ENCODE measurements at regions not wholly inside any gene's neighbourhood (a gene's known extent, or its start where the extent isn't known, plus 50 kb on each side); places are given as distances from the start of the nearest gene placed in this dataset.

DNA sequence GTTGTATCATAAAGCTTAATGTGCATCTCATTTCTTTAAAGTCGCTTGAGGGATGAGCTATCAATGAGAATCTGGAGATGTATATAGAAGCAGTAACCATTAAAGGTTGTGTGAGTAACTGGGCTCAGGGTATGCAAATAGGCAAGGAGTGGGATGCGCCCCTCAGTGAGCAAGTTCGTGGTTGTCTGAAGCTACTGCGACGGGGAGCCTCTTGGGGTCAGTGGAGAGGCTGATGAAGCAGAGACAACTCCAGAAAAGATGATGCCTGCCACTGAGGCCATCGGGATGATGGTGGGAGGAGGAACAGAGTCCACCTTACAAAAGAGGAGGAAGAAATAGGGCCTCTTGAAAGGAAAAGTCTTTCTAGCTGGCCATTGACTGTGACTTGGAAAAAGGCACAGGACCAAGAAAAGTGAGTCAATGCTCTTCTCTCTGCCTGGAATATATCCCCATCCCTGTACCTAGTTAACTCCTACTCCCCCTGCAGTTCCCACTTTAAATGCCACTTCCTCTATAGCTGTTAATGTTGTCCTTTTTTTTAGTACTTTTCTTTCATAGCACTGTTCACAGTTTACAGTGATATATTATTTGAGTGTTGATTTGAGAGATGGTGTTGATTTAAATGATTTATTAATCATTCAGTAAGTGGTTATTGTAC is 51.4 kb upstream of the LSM6 start:
- ChIA-PET POLR2A (interaction anchor here (1.3 kb wide), 1 partner anchor 8 kb away, joined by 3 read pairs; no protein-coding TSS in a partner anchor), CTCF (interaction anchor here (2.4 kb wide), 1 partner anchor 29 kb away, joined by 11 read pairs; no protein-coding TSS in a partner anchor)
- H3K4me3 Mint-ChIP-seq = no peak overlapping the region
- intact Hi-C loops (cut with micrococcal nuclease) = no loop called here
- no peaks in the 10 kb centered on the region for H3K36me3 Mint-ChIP-seq
- H3K27me3 Mint-ChIP-seq = peaks cover 6% of the 10 kb centered on the region
- DNase-seq = peak; percentile 37
- peaks cover 3% of the 10 kb centered on the region for H3K9me3 Mint-ChIP-seq
- H3K4me1 Mint-ChIP-seq (ENCODE audit: low read depth) = peaks cover 5% of the 10 kb centered on the region
- H3K27ac Mint-ChIP-seq = no peak overlapping the region

GRCh38 chr4:146123231-146123630 is 52.3 kb upstream of the LSM6 start:
- Mint-ChIP-seq H3K27ac (no peak overlapping the region), H3K27me3 (peaks cover 9% of the 10 kb centered on the region), H3K9me3 (peaks cover 3% of the 10 kb centered on the region), H3K36me3 (no peaks in the 10 kb centered on the region), H3K4me1 (ENCODE audit: low read depth) (peaks cover 5% of the 10 kb centered on the region), H3K4me3 (no peak overlapping the region)
- intact Hi-C loops (cut with micrococcal nuclease) = loop anchor here (2.0 kb wide), 1 partner anchor 16 kb away; no protein-coding TSS in a partner anchor
- CTCF ChIA-PET = interaction anchor here (2.4 kb wide), 1 partner anchor 28 kb away, joined by 11 read pairs; no protein-coding TSS in a partner anchor
- POLR2A ChIA-PET = interaction anchor here (1.3 kb wide), 1 partner anchor 9 kb away, joined by 3 read pairs; no protein-coding TSS in a partner anchor
- DNase-seq = no peak

DNA sequence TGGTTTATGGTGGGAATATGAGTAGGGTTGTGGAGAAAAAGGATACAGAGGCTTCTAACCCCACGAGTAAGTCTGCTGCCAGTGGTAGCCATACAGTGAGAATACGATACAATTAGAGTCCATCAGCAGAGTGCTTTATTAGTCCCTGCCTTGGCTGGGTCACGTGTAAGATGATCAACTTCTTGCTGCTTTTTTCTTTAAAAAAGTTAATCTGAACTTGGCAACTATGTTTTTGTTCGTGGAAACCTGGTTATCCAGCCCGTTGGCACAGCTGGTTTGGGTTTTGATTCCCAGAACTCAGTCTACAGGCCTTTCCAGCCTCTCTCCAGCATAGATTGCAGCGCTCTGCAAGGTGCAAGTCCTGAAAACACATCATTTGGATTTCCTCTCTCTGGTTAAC is 53.1 kb upstream of the LSM6 start:
- Mint-ChIP-seq H3K4me3 (no peak overlapping the region), H3K27me3 (peaks cover 13% of the 10 kb centered on the region), H3K9me3 (peaks cover 3% of the 10 kb centered on the region), H3K36me3 (no peaks in the 10 kb centered on the region), H3K4me1 (ENCODE audit: low read depth) (peaks cover 5% of the 10 kb centered on the region), H3K27ac (no peak overlapping the region)
- ChIA-PET CTCF (interaction anchor here (0.7 kb wide), 1 partner anchor 442 kb away, joined by 4 read pairs; no protein-coding TSS in a partner anchor), POLR2A (no interaction called here)
- no peak for DNase-seq
- intact Hi-C loops (cut with micrococcal nuclease) = loop anchor here (2.0 kb wide), 1 partner anchor 16 kb away; no protein-coding TSS in a partner anchor

DNA sequence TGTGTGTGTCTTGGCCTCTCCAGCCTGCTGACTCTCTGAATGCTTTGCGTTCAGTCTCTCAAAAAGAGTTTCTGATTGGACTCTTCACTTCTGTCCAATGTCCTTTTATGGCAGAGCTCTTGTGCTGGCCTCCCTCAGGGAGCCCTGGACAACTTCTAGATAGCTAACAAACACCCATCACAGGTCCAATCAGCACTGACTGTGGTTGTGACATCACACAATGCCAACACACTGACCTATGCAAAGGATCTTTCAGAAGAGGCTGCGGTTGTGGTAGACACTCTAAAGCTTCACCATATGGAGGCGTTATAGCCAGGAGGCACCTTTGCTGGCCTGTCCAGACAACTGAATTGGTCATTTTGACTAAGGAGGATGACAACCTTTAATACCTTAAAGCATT is 53.8 kb upstream of the LSM6 start:
- Mint-ChIP-seq H3K36me3 (no peaks in the 10 kb centered on the region), H3K9me3 (peaks cover 3% of the 10 kb centered on the region), H3K4me1 (ENCODE audit: low read depth) (peaks cover 5% of the 10 kb centered on the region), H3K4me3 (no peak overlapping the region), H3K27ac (no peak overlapping the region), H3K27me3 (peaks cover 16% of the 10 kb centered on the region)
- ChIA-PET POLR2A (no interaction called here), CTCF (interaction anchor here (1.6 kb wide), 1 partner anchor 27 kb away, joined by 6 read pairs; no protein-coding TSS in a partner anchor)
- intact Hi-C loops (cut with micrococcal nuclease) = loop anchor here (2.0 kb wide), 1 partner anchor 15 kb away; no protein-coding TSS in a partner anchor
- no peak for DNase-seq

- H3K27ac Mint-ChIP-seq = no peak overlapping the region
- POLR2A ChIA-PET = no interaction called here
- intact Hi-C loops (cut with micrococcal nuclease) = no loop called here
- H3K9me3 Mint-ChIP-seq = no peaks in the 10 kb centered on the region
- DNase-seq = no peak
- peaks cover 5% of the 10 kb centered on the region for H3K4me1 Mint-ChIP-seq (ENCODE audit: low read depth)
- H3K27me3 Mint-ChIP-seq = peaks cover 19% of the 10 kb centered on the region
- no peak overlapping the region for H3K4me3 Mint-ChIP-seq
- CTCF ChIA-PET = no interaction called here
- H3K36me3 Mint-ChIP-seq = no peaks in the 10 kb centered on the region
Measured at GRCh38 chr4:146119845-146120404, 55.6 kb upstream of the LSM6 start.

GRCh38 chr4:146114066-146114465 is 61.5 kb upstream of the LSM6 start:
- intact Hi-C loops (cut with micrococcal nuclease) = no loop called here
- POLR2A ChIA-PET = no interaction called here
- Mint-ChIP-seq H3K9me3 (no peaks in the 10 kb centered on the region), H3K27me3 (peaks cover 27% of the 10 kb centered on the region), H3K36me3 (no peaks in the 10 kb centered on the region), H3K4me3 (no peak overlapping the region), H3K27ac (no peak overlapping the region), H3K4me1 (ENCODE audit: low read depth) (no peaks in the 10 kb centered on the region)
- DNase-seq = no peak
- CTCF ChIA-PET = no interaction called here

GRCh38 chr4:146113171-146113570 is 62.3 kb upstream of the LSM6 start:
- H3K27me3 Mint-ChIP-seq = peaks cover 26% of the 10 kb centered on the region
- no peak overlapping the region for H3K4me3 Mint-ChIP-seq
- no peaks in the 10 kb centered on the region for H3K36me3 Mint-ChIP-seq
- intact Hi-C loops (cut with micrococcal nuclease) = no loop called here
- DNase-seq = no peak
- ChIA-PET POLR2A (no interaction called here), CTCF (no interaction called here)
- no peaks in the 10 kb centered on the region for H3K4me1 Mint-ChIP-seq (ENCODE audit: low read depth)
- no peak overlapping the region for H3K27ac Mint-ChIP-seq
- H3K9me3 Mint-ChIP-seq = no peaks in the 10 kb centered on the region

DNA sequence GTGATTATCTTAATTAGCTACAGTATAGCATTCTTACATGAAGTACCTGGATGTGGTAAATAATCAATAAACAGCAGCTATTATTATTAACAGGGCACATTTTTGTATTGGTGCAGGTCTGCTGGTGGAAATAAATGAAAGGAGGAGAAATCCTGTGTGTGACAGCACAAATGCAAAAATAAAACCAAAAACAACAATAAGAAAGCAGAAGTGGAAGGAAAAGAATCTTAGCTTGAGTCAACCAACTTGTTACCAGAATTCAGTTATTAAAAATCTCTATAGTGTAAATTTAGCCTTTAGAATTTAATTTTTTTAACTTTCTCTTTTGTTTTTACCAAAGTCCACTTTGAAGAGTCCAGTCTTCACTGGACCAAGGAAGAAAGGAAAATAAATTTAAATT is 63.1 kb upstream of the LSM6 start:
- no peaks in the 10 kb centered on the region for H3K36me3 Mint-ChIP-seq
- no peak overlapping the region for H3K4me3 Mint-ChIP-seq
- H3K4me1 Mint-ChIP-seq (ENCODE audit: low read depth) = no peaks in the 10 kb centered on the region
- ChIA-PET CTCF (no interaction called here), POLR2A (no interaction called here)
- H3K27me3 Mint-ChIP-seq = peaks cover 22% of the 10 kb centered on the region
- no peaks in the 10 kb centered on the region for H3K9me3 Mint-ChIP-seq
- intact Hi-C loops (cut with micrococcal nuclease) = no loop called here
- H3K27ac Mint-ChIP-seq = no peak overlapping the region
- no peak for DNase-seq

DNA sequence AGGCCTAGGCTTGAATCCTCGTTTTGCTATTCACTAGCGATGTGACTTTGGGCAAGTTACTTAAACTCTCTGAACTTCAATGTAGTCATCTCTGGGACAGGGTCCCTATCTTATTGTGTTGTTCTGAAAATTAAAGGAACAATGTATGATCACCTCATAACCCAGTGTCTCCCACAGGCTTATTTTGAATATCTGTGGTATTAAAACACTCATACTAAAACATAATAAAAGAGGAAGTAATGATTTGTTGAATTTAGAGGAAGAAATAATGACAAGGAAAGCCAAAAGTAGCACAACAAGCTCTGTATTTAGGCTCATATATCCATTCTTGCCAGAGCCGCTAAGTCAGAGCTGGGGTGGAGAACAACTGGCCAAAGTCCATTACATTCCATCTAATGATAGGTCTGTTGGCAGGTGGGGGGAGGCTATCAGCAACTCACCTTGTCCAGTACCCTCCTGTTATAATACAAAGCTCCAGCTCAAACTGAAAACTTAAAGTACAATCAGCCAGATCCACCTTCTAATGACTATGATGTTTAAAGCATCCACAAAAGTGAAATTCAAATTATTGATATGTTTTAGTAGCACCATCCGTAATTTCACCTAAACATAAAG is 64.5 kb upstream of the LSM6 start:
- CTCF ChIA-PET = interaction anchor here (0.9 kb wide), 1 partner anchor 16 kb away, joined by 3 read pairs; no protein-coding TSS in a partner anchor
- no peaks in the 10 kb centered on the region for H3K9me3 Mint-ChIP-seq

DNA sequence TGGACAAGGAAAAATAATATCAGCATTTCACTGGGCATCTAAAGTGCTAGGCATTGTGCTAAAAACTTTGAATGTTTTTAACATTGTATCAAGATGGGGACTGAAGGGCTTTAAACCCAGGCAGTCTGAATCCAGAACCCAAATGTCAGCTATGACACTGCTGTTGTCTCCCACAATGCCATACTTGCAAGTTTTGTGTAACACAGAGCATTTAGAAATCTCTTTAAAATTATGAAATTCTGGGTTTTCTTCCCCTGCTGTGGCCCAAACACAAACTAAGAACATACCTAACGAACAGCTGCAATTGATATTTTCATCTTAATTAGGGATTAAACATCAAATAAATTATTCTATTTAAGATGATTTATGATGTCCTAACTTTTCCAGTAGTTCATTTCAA is 66.8 kb upstream of the LSM6 start:
- Mint-ChIP-seq H3K36me3 (no peaks in the 10 kb centered on the region), H3K27me3 (peaks cover 18% of the 10 kb centered on the region), H3K4me1 (ENCODE audit: low read depth) (peaks cover 11% of the 10 kb centered on the region), H3K9me3 (no peaks in the 10 kb centered on the region), H3K27ac (no peak overlapping the region), H3K4me3 (no peak overlapping the region)
- ChIA-PET POLR2A (no interaction called here), CTCF (interaction anchor here (0.7 kb wide), 1 partner anchor 503 kb away, joined by 3 read pairs; no protein-coding TSS in a partner anchor)
- DNase-seq = no peak
- intact Hi-C loops (cut with micrococcal nuclease) = loop anchor here (5.0 kb wide), 1 partner anchor 69 kb away; the partner anchor contains the start of gene LSM6

More for the DNA sequence above, 64.5 kb upstream of the LSM6 start:
- H3K27ac Mint-ChIP-seq = no peak overlapping the region
- intact Hi-C loops (cut with micrococcal nuclease) = no loop called here
- H3K27me3 Mint-ChIP-seq = peaks cover 18% of the 10 kb centered on the region
- no peaks in the 10 kb centered on the region for H3K36me3 Mint-ChIP-seq
- H3K4me1 Mint-ChIP-seq (ENCODE audit: low read depth) = peaks cover 3% of the 10 kb centered on the region
- DNase-seq = no peak
- H3K4me3 Mint-ChIP-seq = no peak overlapping the region
- POLR2A ChIA-PET = no interaction called here

DNA sequence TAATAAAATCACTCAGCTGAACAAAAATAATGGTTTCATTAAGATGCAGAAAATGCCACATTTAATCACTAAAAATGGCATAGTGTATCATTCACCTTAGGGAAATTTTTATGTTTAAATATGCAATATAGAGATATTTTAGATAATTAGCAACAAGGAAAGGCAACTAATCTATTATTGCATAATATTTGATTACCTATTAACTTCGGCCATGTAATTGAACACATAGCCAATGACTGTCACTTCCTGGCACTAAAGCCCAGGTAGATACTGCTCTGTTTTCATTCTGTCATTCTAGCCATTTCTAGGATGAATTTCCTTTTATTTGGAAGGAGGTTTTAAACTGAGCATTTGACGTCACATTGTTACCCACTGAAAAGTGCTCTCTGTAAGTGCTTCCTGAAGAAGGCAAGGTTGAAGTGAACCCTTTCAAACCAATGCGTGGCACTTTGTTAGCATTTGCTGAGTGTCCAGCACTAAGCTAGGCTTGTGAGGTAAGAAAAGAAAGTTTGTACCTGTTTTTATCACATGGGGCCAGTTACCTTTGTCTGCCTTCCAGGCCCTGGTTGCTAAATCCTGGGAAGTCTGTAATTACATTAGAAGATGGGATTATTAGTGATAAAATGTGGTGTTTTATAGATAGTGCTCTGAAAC is 67.8 kb upstream of the LSM6 start:
- intact Hi-C loops (cut with micrococcal nuclease) = loop anchor here (2.0 to 5.0 kb wide), 2 partner anchors 15 to 70 kb away; partner anchors contain the start of gene LSM6
- Mint-ChIP-seq H3K27me3 (peaks cover 14% of the 10 kb centered on the region), H3K4me1 (ENCODE audit: low read depth) (peaks cover 11% of the 10 kb centered on the region), H3K4me3 (no peak overlapping the region), H3K9me3 (no peaks in the 10 kb centered on the region), H3K27ac (no peak overlapping the region), H3K36me3 (no peaks in the 10 kb centered on the region)
- CTCF ChIA-PET = interaction anchor here (2.6 kb wide), 1 partner anchor 13 kb away, joined by 10 read pairs; no protein-coding TSS in a partner anchor
- no peak for DNase-seq
- POLR2A ChIA-PET = no interaction called here

DNA sequence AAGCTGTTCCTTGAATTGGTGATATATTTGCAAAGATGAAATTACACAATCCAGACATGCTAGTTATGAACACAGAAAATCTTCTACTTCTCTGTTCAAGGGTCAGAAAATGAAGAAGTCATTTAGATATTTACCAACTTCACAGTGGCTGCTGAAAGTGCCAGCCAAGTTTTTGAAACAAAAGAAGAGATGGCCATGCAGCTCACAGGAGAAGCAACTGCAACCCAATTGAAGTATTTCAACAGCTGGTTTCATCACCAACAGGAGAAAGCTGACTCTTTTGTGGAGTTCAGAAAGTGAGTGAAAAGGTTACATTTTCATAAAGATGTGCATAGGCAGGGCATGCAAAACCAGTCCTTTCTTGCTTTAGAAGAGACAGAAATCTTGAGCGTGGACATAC is 70.1 kb upstream of the LSM6 start:
- Mint-ChIP-seq H3K9me3 (no peaks in the 10 kb centered on the region), H3K27ac (peak overlapping the region; percentile 18), H3K4me3 (no peak overlapping the region), H3K27me3 (peaks cover 19% of the 10 kb centered on the region), H3K36me3 (no peaks in the 10 kb centered on the region), H3K4me1 (ENCODE audit: low read depth) (peaks cover 11% of the 10 kb centered on the region)
- no peak for DNase-seq
- POLR2A ChIA-PET = interaction anchor here (1.1 kb wide), 1 partner anchor 490 kb away, joined by 3 read pairs; no protein-coding TSS in a partner anchor
- CTCF ChIA-PET = interaction anchor here (2.6 kb wide), 1 partner anchor 10 kb away, joined by 10 read pairs; no protein-coding TSS in a partner anchor
- intact Hi-C loops (cut with micrococcal nuclease) = loop anchor here (5.0 kb wide), 1 partner anchor 72 kb away; the partner anchor contains the start of gene LSM6

All from activated CD4-positive, alpha-beta memory T cell treated with anti-CD3 and anti-CD28 coated beads for 36 hours (primary cell).